HG02973 (cell line): ENCODE measurements at regions not wholly inside any gene's neighbourhood (a gene's known extent, or its start where the extent isn't known, plus 50 kb on each side); places are given as distances from the start of the nearest gene placed in this dataset.
"Not testable (repeated sequence)": the region's sequence is repeated elsewhere in the genome, so short reads cannot be mapped to it uniquely, and the experiment has no call there.

Experiments
- ATAC-seq: cut with Tn5 transposase; IDR thresholded peaks from one replicate; pipeline ENCODE4 v1.9.1; 2021; ENCODE audit warnings: moderate library complexity; ENCODE audit not compliant: unreplicated experiment

DNA sequence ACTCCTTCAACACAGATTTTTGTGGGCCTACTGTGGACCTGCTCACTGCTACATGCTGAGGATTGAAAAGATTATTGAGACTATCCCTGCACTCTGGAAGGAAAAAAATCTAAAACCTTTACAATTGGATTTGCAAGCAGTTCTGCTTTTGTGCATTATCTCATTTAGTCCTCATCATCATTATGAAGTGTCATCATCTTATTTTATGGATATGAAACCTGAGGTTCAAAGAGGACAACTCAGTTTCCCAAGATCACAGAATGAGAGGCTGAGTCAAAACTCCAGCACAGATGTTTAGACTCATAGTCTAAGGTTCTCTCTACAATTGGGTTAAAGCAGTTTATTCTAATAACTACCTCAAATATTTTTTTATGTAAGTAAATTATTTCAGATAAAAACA, 160.2 kb upstream of the MARCKS start:
- no peak for ATAC-seq

GRCh38 chr6:113697632-113698410, 159.3 kb upstream of the MARCKS start:
- no peak for ATAC-seq

- ATAC-seq = no peak
Observed at GRCh38 chr6:113699239-113699638, 157.9 kb upstream of the MARCKS start.

GRCh38 chr6:113701552-113702254, 155.4 kb upstream of the MARCKS start:
- ATAC-seq = no peak

GRCh38 chr6:113707194-113707593, 150.0 kb upstream of the MARCKS start:
- ATAC-seq = no peak

DNA sequence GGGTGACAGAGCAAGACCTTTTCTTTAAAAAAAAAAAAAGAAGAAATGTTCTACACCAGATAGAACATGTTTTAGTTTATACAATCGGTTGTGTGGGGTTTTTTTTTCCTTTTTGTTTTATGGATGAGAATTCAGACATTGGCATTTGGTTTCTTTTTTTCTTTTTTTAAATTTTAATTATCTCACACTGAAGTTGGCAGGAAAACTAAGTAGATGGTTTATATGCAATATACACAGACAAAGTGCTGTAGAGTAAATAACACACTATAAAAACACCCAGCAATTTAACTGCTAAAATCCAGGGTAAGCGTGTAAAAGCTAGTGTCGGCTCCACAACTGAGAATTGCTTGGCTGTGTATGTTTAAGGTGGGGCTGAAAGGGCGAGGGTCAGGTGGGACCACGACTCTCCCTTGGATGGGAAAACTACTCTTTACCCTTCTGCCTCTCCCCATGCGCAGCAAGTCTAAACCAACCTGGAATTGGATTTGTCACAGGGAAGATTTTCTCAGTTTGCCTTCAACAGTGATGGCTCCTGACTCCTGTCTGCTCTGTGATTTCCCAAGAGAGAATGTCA, 147.1 kb upstream of the MARCKS start:
- ATAC-seq = no peak

- no peak for ATAC-seq
Observed at GRCh38 chr6:113713665-113714064, 143.5 kb upstream of the MARCKS start.

GRCh38 chr6:113718588-113718987, 138.6 kb upstream of the MARCKS start:
- no peak for ATAC-seq

GRCh38 chr6:113719064-113719463, 138.1 kb upstream of the MARCKS start:
- no peak for ATAC-seq

GRCh38 chr6:113719545-113719944, 137.6 kb upstream of the MARCKS start:
- ATAC-seq = no peak

GRCh38 chr6:113723182-113723581, 134.0 kb upstream of the MARCKS start:
- ATAC-seq = no peak

- not testable (repeated sequence) for ATAC-seq
Observed at GRCh38 chr6:113724927-113725326, 132.2 kb upstream of the MARCKS start.

DNA sequence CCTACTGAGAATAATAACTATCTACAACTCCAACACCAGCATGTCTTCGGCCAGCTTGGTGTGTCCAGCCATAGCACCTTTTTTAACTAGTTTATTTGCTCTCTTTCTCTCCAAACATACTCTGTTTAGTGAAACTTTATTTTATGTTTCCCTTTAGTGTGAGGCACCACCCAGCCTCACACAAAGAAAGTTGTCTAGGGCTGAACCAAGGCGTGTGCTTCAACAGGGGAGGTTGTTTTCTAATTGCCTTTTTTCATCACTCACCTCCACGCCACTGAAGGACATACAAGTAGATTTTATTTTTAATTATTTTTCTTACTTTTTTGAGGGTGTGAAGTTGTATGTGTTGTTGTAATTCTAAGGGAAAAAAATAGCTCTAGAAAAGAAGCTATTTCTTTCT, 125.6 kb upstream of the MARCKS start:
- no peak for ATAC-seq

GRCh38 chr6:113732384-113732966, 124.7 kb upstream of the MARCKS start:
- ATAC-seq = no peak

DNA sequence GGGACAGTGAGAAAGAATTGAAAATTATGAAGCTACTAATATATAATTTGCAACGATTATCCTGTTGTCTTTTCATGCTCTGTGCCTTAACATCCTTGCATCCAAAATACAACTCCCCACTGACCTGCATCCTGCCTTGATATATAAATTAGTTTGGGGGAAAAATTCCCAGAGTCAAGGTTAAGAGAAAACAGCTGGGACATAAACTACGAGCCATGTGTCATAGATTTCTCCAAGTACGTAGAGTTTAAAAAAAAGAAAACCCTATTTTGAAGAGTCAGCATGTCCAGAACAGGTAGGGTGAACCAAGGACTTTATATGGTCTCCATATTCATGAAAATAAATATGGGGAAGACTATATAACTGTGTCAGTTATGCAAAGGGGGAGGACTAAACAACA, 123.8 kb upstream of the MARCKS start:
- ATAC-seq = no peak

- ATAC-seq = no peak
Observed at GRCh38 chr6:113734982-113735381, 122.2 kb upstream of the MARCKS start.

GRCh38 chr6:113735491-113735890, 121.7 kb upstream of the MARCKS start:
- ATAC-seq = no peak

DNA sequence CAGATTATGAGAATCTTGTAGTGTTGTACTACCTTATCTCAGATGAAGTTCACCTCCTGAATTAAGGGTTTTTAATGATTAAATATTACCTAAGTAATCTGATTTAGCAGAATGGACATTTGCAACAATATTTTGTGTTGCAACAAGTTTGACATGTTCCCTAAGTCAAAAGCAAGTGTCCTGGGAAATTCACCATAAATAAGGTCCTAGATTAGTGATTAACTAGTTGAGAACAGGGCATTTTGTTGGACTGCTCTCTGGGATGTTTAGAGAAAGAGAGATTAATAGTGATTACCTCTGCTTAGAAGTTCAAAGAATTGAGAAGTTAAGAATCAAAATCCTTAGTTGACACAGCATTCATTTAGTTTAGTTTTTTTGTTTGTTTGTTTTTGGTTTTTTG, 120.2 kb upstream of the MARCKS start:
- ATAC-seq = no peak

DNA sequence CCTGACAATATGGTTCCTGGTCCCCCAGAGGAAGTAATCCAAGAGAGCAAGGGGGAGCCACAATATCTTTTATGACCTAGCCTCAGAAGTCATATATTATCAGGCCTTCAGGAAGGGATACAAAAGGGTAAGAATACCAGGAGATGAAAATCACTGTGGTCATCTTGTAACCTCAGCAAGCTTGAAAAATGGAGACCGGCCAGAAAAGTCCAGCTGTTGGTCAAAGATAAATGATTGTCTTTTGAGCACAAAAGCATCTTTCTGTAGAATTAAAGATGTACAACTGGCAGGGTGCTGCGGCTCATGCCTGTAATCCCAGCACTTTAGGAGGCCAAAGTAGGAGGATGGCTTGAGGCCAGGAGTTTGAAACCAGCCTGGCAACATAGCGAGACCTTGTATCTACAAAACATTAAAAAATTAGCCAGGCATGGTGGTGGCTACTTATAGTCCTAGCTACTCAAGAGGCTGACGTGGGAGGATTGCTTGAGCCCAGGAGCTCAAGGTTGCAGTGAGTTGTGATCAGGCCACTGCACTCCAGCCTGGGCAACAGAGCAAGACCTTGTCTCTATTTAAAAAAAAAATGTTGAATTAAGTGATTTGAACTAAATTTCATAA, 118.0 kb upstream of the MARCKS start:
- ATAC-seq = no peak

GRCh38 chr6:113741651-113742050, 115.5 kb upstream of the MARCKS start:
- no peak for ATAC-seq

GRCh38 chr6:113742342-113742741, 114.8 kb upstream of the MARCKS start:
- no peak for ATAC-seq
